Progenitor cell of endocrine pancreas (in vitro differentiated cells): ENCODE measurements at regions not wholly inside any gene's neighbourhood (a gene's known extent, or its start where the extent isn't known, plus 50 kb on each side); places are given as distances from the start of the nearest gene placed in this dataset.

ENCODE experiments used
- DNase-seq: peaks from one replicate; pipeline ENCODE4 v3.0.0; 2021; ENCODE audit warnings: low spot score; ENCODE audit not compliant: unreplicated experiment
- H3K27ac Mint-ChIP-seq: 2 replicates; pipeline ENCODE4 v1.8.0; 2021; ENCODE audit warnings: mild to moderate bottlenecking, moderate library complexity, mixed read lengths
- H3K27me3 Mint-ChIP-seq: 2 replicates; pipeline ENCODE4 v1.8.0; 2021; ENCODE audit warnings: mixed read lengths
- H3K36me3 Mint-ChIP-seq: 2 replicates; pipeline ENCODE4 v1.8.0; 2022; ENCODE audit warnings: mixed read lengths; ENCODE audit not compliant: insufficient read depth
- H3K4me1 Mint-ChIP-seq: 2 replicates; pipeline ENCODE4 v1.8.0; 2021; ENCODE audit warnings: low read depth, mixed read lengths
- H3K4me3 Mint-ChIP-seq: 2 replicates; pipeline ENCODE4 v1.8.0; 2021; ENCODE audit warnings: low read depth, mild to moderate bottlenecking, moderate library complexity, mixed read lengths
- H3K9me3 Mint-ChIP-seq: 2 replicates; pipeline ENCODE4 v1.8.0; 2021; ENCODE audit warnings: low read depth, mixed read lengths
- TF ChIP-seq, protein P1 (sequence below): fragments of 200-600 bp; sonication (generic); IDR thresholded peaks from one replicate; pipeline ENCODE4 v1.5.0; 2021; ENCODE audit warnings: antibody characterized with exemption, mild to moderate bottlenecking; ENCODE audit not compliant: unreplicated experiment

DNA sequence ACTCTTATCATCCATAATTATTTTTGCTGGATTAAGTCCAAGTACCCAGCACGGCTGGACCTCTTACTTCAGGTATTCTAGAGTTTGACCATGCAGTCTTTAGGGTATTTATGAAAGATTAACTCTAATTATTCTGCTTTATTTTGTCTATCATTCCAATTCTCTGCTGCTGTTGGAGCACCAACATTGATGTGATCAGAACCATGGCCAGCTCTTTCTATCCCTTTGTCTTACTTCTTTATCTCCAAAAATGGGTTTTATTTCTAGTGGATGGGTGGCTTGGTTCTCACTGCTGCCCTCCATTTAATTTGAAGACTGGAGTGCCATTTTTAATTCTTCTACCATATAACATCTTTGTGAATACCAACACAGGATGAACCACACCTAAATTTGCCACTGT is 704.3 kb downstream of the FRK start:
- H3K4me1 Mint-ChIP-seq = peaks cover 4% of the 10 kb centered on the region
- H3K36me3 Mint-ChIP-seq = no peaks in the 10 kb centered on the region
- H3K27me3 Mint-ChIP-seq = no peaks in the 10 kb centered on the region
- no peaks in the 10 kb centered on the region for H3K9me3 Mint-ChIP-seq
- TF ChIP-seq, protein P1, sequence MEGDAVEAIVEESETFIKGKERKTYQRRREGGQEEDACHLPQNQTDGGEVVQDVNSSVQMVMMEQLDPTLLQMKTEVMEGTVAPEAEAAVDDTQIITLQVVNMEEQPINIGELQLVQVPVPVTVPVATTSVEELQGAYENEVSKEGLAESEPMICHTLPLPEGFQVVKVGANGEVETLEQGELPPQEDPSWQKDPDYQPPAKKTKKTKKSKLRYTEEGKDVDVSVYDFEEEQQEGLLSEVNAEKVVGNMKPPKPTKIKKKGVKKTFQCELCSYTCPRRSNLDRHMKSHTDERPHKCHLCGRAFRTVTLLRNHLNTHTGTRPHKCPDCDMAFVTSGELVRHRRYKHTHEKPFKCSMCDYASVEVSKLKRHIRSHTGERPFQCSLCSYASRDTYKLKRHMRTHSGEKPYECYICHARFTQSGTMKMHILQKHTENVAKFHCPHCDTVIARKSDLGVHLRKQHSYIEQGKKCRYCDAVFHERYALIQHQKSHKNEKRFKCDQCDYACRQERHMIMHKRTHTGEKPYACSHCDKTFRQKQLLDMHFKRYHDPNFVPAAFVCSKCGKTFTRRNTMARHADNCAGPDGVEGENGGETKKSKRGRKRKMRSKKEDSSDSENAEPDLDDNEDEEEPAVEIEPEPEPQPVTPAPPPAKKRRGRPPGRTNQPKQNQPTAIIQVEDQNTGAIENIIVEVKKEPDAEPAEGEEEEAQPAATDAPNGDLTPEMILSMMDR = no peak
- H3K27ac Mint-ChIP-seq = no peak overlapping the region
- H3K4me3 Mint-ChIP-seq = no peak overlapping the region
- DNase-seq = no peak

DNA sequence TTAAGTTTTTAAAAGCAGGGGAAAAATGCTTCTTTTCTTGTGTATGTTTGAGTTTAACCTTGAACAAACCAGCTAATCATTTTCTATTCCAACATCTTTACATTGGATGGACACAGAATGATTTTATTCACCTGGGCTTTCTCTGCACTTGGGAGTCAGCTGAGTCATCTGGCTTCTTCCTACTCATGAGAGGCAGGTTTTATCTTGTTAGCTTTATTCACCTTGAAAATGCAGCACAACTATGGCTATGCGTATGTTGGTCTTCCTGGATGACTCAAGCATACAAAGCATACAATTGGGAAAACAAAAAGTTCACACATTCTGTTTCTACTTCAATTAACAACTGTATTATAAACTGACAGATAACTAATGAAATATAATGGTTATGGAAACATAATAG is 737.7 kb downstream of the FRK start:
- Mint-ChIP-seq H3K4me3 (no peak overlapping the region), H3K4me1 (peaks cover 2% of the 10 kb centered on the region), H3K36me3 (no peaks in the 10 kb centered on the region), H3K27me3 (no peaks in the 10 kb centered on the region), H3K9me3 (no peaks in the 10 kb centered on the region), H3K27ac (no peak overlapping the region)
- no peak for DNase-seq
- TF ChIP-seq, protein P1 = no peak

DNA sequence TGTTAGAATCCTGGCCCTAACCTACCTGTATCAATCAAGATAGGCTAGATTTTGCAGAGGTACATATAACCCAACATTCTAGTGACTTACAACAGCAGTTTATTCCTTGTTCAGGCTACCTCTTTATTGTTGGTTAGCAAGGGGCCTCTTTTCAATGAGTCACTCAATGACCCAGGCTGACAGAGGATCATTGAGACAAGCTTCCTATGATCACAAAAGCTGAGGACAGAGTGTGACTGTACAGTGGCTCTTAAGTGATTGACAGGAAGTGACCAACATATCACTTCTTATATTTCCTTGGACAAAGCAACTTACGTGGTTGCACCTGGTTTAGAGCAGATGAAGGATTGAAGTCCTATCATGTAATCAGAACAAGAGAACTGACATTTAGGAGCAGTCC is 740.9 kb downstream of the FRK start:
- no peaks in the 10 kb centered on the region for H3K27me3 Mint-ChIP-seq
- no peaks in the 10 kb centered on the region for H3K9me3 Mint-ChIP-seq
- H3K4me3 Mint-ChIP-seq = no peak overlapping the region
- DNase-seq = no peak
- TF ChIP-seq, protein P1 = no peak
- H3K4me1 Mint-ChIP-seq = peaks cover 2% of the 10 kb centered on the region
- no peak overlapping the region for H3K27ac Mint-ChIP-seq
- no peaks in the 10 kb centered on the region for H3K36me3 Mint-ChIP-seq

DNA sequence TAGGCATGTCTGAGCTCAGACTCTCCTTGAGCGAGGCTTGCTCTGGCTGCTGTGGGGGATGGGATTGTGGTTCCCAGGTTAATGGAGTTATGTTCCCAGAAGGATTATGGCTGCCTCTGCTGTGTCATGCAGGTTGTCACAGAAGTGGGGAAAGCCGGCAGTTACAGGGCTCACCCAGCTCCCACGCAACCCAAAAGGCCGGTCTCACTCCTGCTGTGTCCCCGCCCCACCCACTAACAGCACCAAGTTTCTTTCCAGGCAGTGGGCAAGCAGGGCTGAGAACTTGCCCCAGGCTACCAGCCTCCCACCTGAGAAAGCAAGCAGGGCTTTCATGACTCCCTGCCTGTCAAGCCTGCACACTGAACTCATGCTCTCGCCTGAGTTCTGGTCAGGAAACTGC is 750.5 kb downstream of the FRK start:
- Mint-ChIP-seq H3K4me3 (no peak overlapping the region), H3K9me3 (peaks cover 34% of the 10 kb centered on the region), H3K27ac (no peak overlapping the region), H3K36me3 (no peaks in the 10 kb centered on the region), H3K27me3 (no peaks in the 10 kb centered on the region), H3K4me1 (no peaks in the 10 kb centered on the region)
- no peak for DNase-seq
- TF ChIP-seq, protein P1 = no peak

DNA sequence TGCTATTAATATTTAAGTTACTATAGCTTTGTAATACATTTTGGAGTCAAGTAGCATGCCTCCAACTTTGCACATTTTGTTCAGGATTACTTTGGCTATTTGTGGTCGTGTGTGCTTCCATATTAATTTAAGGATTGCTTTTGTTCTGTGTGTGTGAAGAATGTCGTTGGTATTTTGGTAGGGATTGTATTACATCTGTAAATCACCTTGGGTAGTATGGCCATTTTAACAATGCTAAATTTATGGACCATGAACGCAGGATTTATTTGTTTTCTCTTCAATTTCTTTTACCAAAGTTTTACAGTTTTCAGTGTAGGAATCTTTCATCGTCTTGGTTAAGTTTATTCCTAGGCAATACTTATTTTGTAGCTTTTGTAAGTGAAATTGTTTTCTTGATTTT is 758.0 kb downstream of the FRK start:
- Mint-ChIP-seq H3K9me3 (peaks cover 13% of the 10 kb centered on the region), H3K27me3 (no peaks in the 10 kb centered on the region), H3K4me1 (no peaks in the 10 kb centered on the region), H3K36me3 (no peaks in the 10 kb centered on the region), H3K4me3 (no peak overlapping the region), H3K27ac (no peak overlapping the region)
- TF ChIP-seq, protein P1 = no peak
- DNase-seq = no peak

DNA sequence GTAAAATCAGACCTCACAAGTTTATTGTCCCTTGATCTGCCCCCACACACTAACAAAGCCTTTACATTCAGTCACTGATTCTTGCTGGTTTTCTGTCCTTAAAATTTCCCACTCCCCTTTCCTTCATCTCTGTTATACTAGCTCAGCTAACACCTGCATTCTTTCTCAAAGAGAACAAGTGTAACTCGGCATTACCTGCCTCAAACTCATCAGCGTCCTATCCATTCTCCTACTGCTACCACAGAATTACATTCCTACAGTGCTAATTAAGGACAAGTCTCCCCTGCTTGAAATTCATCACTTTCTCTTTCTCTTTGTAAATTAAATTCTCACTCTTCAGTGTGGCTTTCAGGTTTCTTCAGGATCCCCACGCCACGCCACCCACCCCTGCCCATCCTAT is 773.2 kb downstream of the FRK start:
- peaks cover 5% of the 10 kb centered on the region for H3K4me1 Mint-ChIP-seq
- no peak overlapping the region for H3K4me3 Mint-ChIP-seq
- TF ChIP-seq, protein P1 = no peak
- no peak for DNase-seq
- no peaks in the 10 kb centered on the region for H3K9me3 Mint-ChIP-seq
- H3K27me3 Mint-ChIP-seq = no peaks in the 10 kb centered on the region
- H3K27ac Mint-ChIP-seq = no peak overlapping the region
- H3K36me3 Mint-ChIP-seq = no peaks in the 10 kb centered on the region
